Pancreas (tissue), 10 donors: ENCODE measurements at regions not wholly inside any gene's neighbourhood (a gene's known extent, or its start where the extent isn't known, plus 50 kb on each side); places are given as distances from the start of the nearest gene placed in this dataset.
"Not testable (repeated sequence)": the region's sequence is repeated elsewhere in the genome, so short reads cannot be mapped to it uniquely, and the experiment has no call there.

Source experiments
- ATAC-seq, 4 donors: fragments of 200-7000 bp; cut with Tn5 transposase; one replicate each; pipeline versions ENCODE4 v1.8.0 to v1.9.1; 2020; ENCODE audit warnings: mild to moderate bottlenecking in 4 of 4, moderate library complexity in 4 of 4
- DNase-seq, 6 donors: peaks; one replicate each; pipeline ENCODE4 v3.0.0-alpha.2; 2020
- FAIRE-seq: peaks from 2 replicates; lab custom pipeline; 2012; peaks lifted over from hg19 to GRCh38; lab: Jason Lieb, UNC
- H3K27ac ChIP-seq, 4 donors: fragments of 200-600 bp; sonication (generic); 1 replicate in 3 of 4; 2 replicates in 1 of 4; pipeline versions ENCODE4 v1.5.0 to v1.8.0; 2020
- H3K27me3 ChIP-seq, 4 donors: fragments of 200-600 bp; one replicate each; pipeline ENCODE4 v1.8.0; 2021
- H3K36me3 ChIP-seq, 3 donors: fragments of 200-600 bp; sonication (generic) in 1 of 3; one replicate each; pipeline versions ENCODE4 v1.5.0 to v1.8.0; 2020 to 2021
- H3K4me1 ChIP-seq, 3 donors: fragments of 200-600 bp; one replicate each; pipeline ENCODE4 v1.8.0; 2021
- H3K4me3 ChIP-seq, 4 donors: fragments of 200-600 bp; sonication (generic) in 2 of 4; one replicate each; pipeline versions ENCODE4 v1.5.0 to v1.8.0; 2020 to 2021
- H3K9me3 ChIP-seq, 4 donors: fragments of 200-600 bp; one replicate each; pipeline ENCODE4 v1.8.0; 2021
- WGBS, 2 donors: extraction: QIAGEN DNeasy Blood & Tissue Kit; methylation state at CpG; one replicate each; pipeline ENCODE4 v1.1.7; 2013; 5-methylcytosine and 5-hydroxymethylcytosine counted together
- intact Hi-C, 3 donors: fragments of 100-400 bp; cut with DNase I; formaldehyde crosslinking; loops; one replicate each; pipeline versions ENCODE4 v1.11.1 to v1.14.2; 2022
- TF ChIP-seq, protein P1 (sequence below), 4 donors: fragments of 200-600 bp; sonication (generic) in 3 of 4; IDR thresholded peaks; one replicate each; pipeline versions ENCODE4 v1.5.0 to v1.8.0; 2021; ENCODE audit warnings: antibody characterized with exemption in 4 of 4
- donor health status: healthy with polysubstance abuse.
- donor health status: DM: no; HTN: no; CAD: no; lungs with moderate emphysema.
- donor health status: DM: no; HTN: no; CAD: no.
- donor health status: control.
- donor health status: control.
- donor health status: Bipolar disorder and iron deficiency.
- donor health status: DM: yes; HTN: yes; CAD: no.
- donor health status: DM: no; HTN: no; CAD: no.
- donor health status: DM: no; HTN: no; CAD: no.
- donor health status: DM: yes; HTN: yes; CAD: no.

DNA sequence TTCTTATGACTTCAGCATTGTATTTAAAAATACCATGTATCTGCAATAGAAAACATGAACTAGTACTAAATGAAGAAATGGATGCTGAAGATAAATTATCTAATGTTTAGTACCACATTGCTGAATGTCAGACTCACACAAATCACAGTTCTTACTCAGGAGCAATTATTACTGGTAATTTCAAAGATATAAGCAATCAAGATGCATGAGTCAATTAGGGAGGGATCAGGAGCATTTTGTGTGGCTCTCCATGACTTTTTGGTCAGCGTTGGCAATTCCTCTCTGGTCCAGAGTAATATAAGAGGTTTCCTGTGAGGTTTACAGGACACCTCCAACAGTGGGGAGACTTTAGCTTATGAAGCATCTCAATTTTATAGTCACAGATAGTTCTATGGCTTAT, 167.0 kb upstream of the PCDH7 start:
- no peaks in the 10 kb centered on the region for H3K36me3 ChIP-seq
- H3K4me1 ChIP-seq = no peaks in the 10 kb centered on the region
- H3K27ac ChIP-seq = no peak overlapping the region
- no peaks in the 10 kb centered on the region for H3K27me3 ChIP-seq
- intact Hi-C loops = no loop called here
- no peaks in the 10 kb centered on the region for H3K9me3 ChIP-seq
- ATAC-seq (no peak), FAIRE-seq (no peak), DNase-seq (no peak)
- TF ChIP-seq, protein P1, sequence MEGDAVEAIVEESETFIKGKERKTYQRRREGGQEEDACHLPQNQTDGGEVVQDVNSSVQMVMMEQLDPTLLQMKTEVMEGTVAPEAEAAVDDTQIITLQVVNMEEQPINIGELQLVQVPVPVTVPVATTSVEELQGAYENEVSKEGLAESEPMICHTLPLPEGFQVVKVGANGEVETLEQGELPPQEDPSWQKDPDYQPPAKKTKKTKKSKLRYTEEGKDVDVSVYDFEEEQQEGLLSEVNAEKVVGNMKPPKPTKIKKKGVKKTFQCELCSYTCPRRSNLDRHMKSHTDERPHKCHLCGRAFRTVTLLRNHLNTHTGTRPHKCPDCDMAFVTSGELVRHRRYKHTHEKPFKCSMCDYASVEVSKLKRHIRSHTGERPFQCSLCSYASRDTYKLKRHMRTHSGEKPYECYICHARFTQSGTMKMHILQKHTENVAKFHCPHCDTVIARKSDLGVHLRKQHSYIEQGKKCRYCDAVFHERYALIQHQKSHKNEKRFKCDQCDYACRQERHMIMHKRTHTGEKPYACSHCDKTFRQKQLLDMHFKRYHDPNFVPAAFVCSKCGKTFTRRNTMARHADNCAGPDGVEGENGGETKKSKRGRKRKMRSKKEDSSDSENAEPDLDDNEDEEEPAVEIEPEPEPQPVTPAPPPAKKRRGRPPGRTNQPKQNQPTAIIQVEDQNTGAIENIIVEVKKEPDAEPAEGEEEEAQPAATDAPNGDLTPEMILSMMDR (IDR thresholded peaks at IDR 0.05) = no peak
- WGBS, 2 donors = 57 to 80% methylated on average over 1 of the region's 1 CpG
- H3K4me3 ChIP-seq = no peak overlapping the region

DNA sequence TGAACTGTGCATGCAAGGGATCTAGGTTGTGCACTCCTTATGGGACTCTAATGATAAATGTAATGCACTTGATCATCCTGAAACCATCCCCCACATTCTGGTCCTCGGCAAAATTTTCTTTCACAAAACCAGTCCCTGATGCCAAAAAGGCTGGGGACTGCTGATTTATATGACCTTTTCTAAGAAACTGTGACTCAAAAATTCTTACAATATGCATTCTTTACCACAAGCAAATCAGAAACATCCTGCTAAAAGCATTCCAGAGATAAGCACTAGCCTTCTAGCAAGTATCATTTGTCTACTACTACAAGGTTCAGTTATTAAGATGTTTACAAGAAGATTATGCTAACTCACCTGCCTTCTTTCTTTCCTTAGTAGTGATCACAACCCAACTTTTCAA, 166.5 kb upstream of the PCDH7 start:
- H3K27me3 ChIP-seq = no peaks in the 10 kb centered on the region
- intact Hi-C loops = no loop called here
- ATAC-seq = no peak
- TF ChIP-seq, protein P1 (IDR thresholded peaks at IDR 0.05) = no peak
- no peaks in the 10 kb centered on the region for H3K4me1 ChIP-seq
- no peak for DNase-seq
- FAIRE-seq = no peak
- H3K4me3 ChIP-seq = no peak overlapping the region
- 13 to 37% methylated on average over 1 of the region's 1 CpG for WGBS, 2 donors
- no peak overlapping the region for H3K27ac ChIP-seq
- no peaks in the 10 kb centered on the region for H3K36me3 ChIP-seq
- H3K9me3 ChIP-seq = no peaks in the 10 kb centered on the region

- 70 to 90% methylated on average over 1 of the region's 1 CpG for WGBS, 2 donors
- Histone ChIP-seq H3K36me3 (no peaks in the 10 kb centered on the region), H3K4me3 (no peak overlapping the region), H3K4me1 (no peaks in the 10 kb centered on the region), H3K27me3 (no peaks in the 10 kb centered on the region), H3K27ac (no peak overlapping the region), H3K9me3 (no peaks in the 10 kb centered on the region)
- no peak for DNase-seq
- FAIRE-seq = no peak
- TF ChIP-seq, protein P1 (IDR thresholded peaks at IDR 0.05) = no peak
- intact Hi-C loops = no loop called here
- no peak for ATAC-seq
These were observed 164.4 kb upstream of the PCDH7 start for GRCh38 chr4:30555775-30556174.

- intact Hi-C loops = no loop called here
- Histone ChIP-seq H3K27ac (no peak overlapping the region), H3K4me1 (no peaks in the 10 kb centered on the region), H3K9me3 (no peaks in the 10 kb centered on the region), H3K4me3 (no peak overlapping the region), H3K27me3 (no peaks in the 10 kb centered on the region), H3K36me3 (no peaks in the 10 kb centered on the region)
- WGBS, 2 donors = 58 to 76% methylated on average over 4 of the region's 4 CpGs
- ATAC-seq (no peak), FAIRE-seq (no peak), DNase-seq (no peak)
- TF ChIP-seq, protein P1 (IDR thresholded peaks at IDR 0.05) = no peak
These were observed 160.7 kb upstream of the PCDH7 start for GRCh38 chr4:30559481-30559880.

DNA sequence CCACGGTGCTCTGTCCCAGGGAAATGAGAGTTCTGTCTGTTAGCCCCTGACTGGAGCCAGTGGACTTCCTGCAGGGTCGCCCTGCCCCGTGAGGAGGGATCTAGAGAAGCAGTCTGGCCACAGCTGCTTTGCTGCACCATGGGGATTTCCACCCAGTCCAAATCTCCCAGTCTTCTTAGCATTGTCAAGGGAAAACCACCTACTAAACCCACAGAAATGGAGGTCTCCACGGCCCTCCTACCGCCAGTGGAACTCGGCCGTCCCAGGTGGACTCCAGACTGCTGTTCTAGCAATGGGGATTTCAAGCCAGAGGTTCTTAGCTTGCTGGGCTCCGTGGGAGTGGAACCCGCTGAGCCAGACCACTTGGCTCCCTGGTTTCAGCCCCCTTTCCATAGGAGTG, 133.3 kb upstream of the PCDH7 start:
- DNase-seq (peak in 1 of 6 donors; percentile 11), ATAC-seq (no peak), FAIRE-seq (no peak)
- no peak overlapping the region for H3K4me3 ChIP-seq
- no peaks in the 10 kb centered on the region for H3K36me3 ChIP-seq
- H3K27ac ChIP-seq = no peak overlapping the region
- TF ChIP-seq, protein P1 (IDR thresholded peaks at IDR 0.05) = no peak
- H3K4me1 ChIP-seq = no peaks in the 10 kb centered on the region
- no peaks in the 10 kb centered on the region for H3K9me3 ChIP-seq
- H3K27me3 ChIP-seq = no peaks in the 10 kb centered on the region
- 69 to 84% methylated on average over 9 of the region's 9 CpGs for WGBS, 2 donors
- intact Hi-C loops = no loop called here

DNA sequence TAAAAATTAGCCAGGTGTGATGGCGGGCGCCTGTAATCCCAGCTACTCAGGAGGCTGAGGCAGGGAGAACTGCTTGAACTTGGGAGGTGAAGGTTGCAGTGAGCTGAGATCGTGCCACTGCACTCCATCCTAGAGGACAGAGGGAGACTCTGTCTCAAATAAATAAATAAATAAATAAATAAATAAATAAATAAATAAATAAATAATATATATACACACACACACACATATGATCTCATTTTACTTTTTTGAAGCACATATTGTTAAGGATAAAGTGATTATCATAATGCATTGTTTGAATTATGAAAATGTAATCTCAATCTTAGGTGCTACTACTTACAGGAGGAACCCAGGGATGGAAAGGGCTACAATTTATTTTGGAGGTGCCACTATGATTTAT, 130.5 kb upstream of the PCDH7 start:
- H3K27me3 ChIP-seq, ATAC-seq, H3K4me1 ChIP-seq, H3K36me3 ChIP-seq, H3K27ac ChIP-seq, FAIRE-seq, H3K9me3 ChIP-seq, DNase-seq, H3K4me3 ChIP-seq, intact Hi-C loops: not testable (repeated sequence)
- 79 to 90% methylated on average over 3 of the region's 3 CpGs for WGBS, 2 donors
